Adrenal gland (tissue), 9 donors: ENCODE measurements at regions not wholly inside any gene's neighbourhood (a gene's known extent, or its start where the extent isn't known, plus 50 kb on each side); places are given as distances from the start of the nearest gene placed in this dataset.

Experiments used
- DNase-seq, 7 donors: peaks; one replicate each; pipeline ENCODE4 v3.0.0-alpha.2; 2019 to 2020
- H3K27ac ChIP-seq, 5 donors: fragments of 200-600 bp; sonication (generic) in 4 of 5; 1 replicate in 3 of 5; 2 replicates in 2 of 5; pipeline versions ENCODE4 v1.5.1 to v1.8.0; 2016 to 2020; ENCODE audit warnings: mild to moderate bottlenecking in 1 of 5
- H3K27me3 ChIP-seq: fragments of 200-600 bp; 2 replicates; pipeline ENCODE4 v1.8.0; 2021
- H3K36me3 ChIP-seq, 2 donors: fragments of 200-600 bp; replicated peaks in 1 of 2; 1 replicate in 1 of 2; 2 replicates in 1 of 2; pipeline versions ENCODE4 v1.5.1 to v1.8.0; 2018 to 2022
- H3K4me1 ChIP-seq, 2 donors: fragments of 200-600 bp; replicated peaks in 1 of 2; 1 replicate in 1 of 2; 2 replicates in 1 of 2; pipeline versions ENCODE4 v1.5.1 to v1.8.0; 2018 to 2021
- H3K4me3 ChIP-seq, 4 donors: fragments of 200-600 bp; sonication (generic) in 3 of 4; one replicate each; pipeline ENCODE4 v1.5.1; 2016 to 2018
- H3K9me3 ChIP-seq, 3 donors: fragments of 200-600 bp; sonication (generic) in 1 of 3; replicated peaks in 1 of 3; 1 replicate in 2 of 3; 2 replicates in 1 of 3; pipeline versions ENCODE4 v1.5.1 to v1.8.0; 2016 to 2021
- CTCF ChIP-seq, 6 experiments: fragments of 450-650 bp in 4 of 6; fragments of 200-600 bp in 2 of 6; sonication (generic) in 1 of 6; IDR thresholded peaks; 1 replicate in 5 of 6; 2 replicates in 1 of 6; pipeline versions ENCODE4 v1.5.1 to v1.8.0; 2016 to 2021; ENCODE audit warnings: antibody characterized with exemption in 6 of 6, mild to moderate bottlenecking in 2 of 6, moderate library complexity in 1 of 6
- POLR2A ChIP-seq, 2 donors: fragments of 450-650 bp; IDR thresholded peaks; one replicate each; pipeline ENCODE4 v1.6.1; 2017; ENCODE audit warnings: antibody characterized with exemption in 2 of 2, mild to moderate bottlenecking in 2 of 2, moderate library complexity in 1 of 2
- WGBS, 4 donors: extraction: QIAGEN DNeasy Blood & Tissue Kit in 2 of 4; methylation state at CpG; one replicate each; pipeline versions ENCODE4 v1.1.5 to v1.1.7; 2013 to 2017; 5-methylcytosine and 5-hydroxymethylcytosine counted together
- intact Hi-C, 2 donors: fragments of 100-400 bp; cut with DNase I; formaldehyde crosslinking; loops; one replicate each; pipeline versions ENCODE4 v1.14.1 to v1.15.0; 2022 to 2023
- donor health status: healthy with polysubstance abuse.
- donor health status: Bipolar disorder and iron deficiency.
- donor health status: DM: yes; HTN: yes; CAD: no.
- donor health status: DM: no; HTN: no; CAD: no.
- donor health status: DM: no; HTN: no; CAD: no.

GRCh38 chr5:2135833-2136232, 253.1 kb upstream of the IRX4 start:
- no peak for DNase-seq
- peaks cover 4% of the 10 kb centered on the region in 2 donors for H3K4me1 ChIP-seq
- peak overlapping the region in 2 of 5 donors; percentile 50 to 69 for H3K27ac ChIP-seq
- TF ChIP-seq POLR2A (IDR thresholded peaks at IDR 0.05) (no peak), CTCF (IDR thresholded peaks at IDR 0.05) (no peak)
- no peaks in the 10 kb centered on the region for H3K27me3 ChIP-seq
- WGBS, 4 donors, result 65 to 81% (median 73%) methylated on average over 5 of the region's 5 CpGs
- no peaks in the 10 kb centered on the region for H3K36me3 ChIP-seq
- intact Hi-C loops, result no loop called here
- H3K9me3 ChIP-seq, result no peaks in the 10 kb centered on the region
- H3K4me3 ChIP-seq, result no peak overlapping the region

- no peaks in the 10 kb centered on the region for H3K27me3 ChIP-seq
- intact Hi-C loops, result no loop called here
- no peaks in the 10 kb centered on the region for H3K36me3 ChIP-seq
- DNase-seq, result no peak
- H3K27ac ChIP-seq, result peak overlapping the region in 2 of 5 donors; percentile 50 to 69
- TF ChIP-seq CTCF (IDR thresholded peaks at IDR 0.05), result no peak
- TF ChIP-seq POLR2A (IDR thresholded peaks at IDR 0.05), result no peak
- H3K4me1 ChIP-seq, result peaks cover 4% of the 10 kb centered on the region in 2 donors
- 20 to 60% (median 51%) methylated on average over 5 to 8 of the region's 8 CpGs for WGBS, 4 donors
- no peaks in the 10 kb centered on the region for H3K9me3 ChIP-seq
- H3K4me3 ChIP-seq, result no peak overlapping the region
Observed at GRCh38 chr5:2135354-2135753, 252.6 kb upstream of the IRX4 start.

GRCh38 chr5:2134543-2135292, 252.0 kb upstream of the IRX4 start:
- peak in 6 of 7 donors; percentile 31 to 72 (median 46) for DNase-seq
- Histone ChIP-seq H3K36me3 (no peaks in the 10 kb centered on the region), H3K27me3 (no peaks in the 10 kb centered on the region), H3K27ac (peak overlapping the region in 2 of 5 donors; percentile 64 to 69), H3K4me3 (no peak overlapping the region), H3K9me3 (no peaks in the 10 kb centered on the region), H3K4me1 (peaks cover 4% of the 10 kb centered on the region in 2 donors)
- TF ChIP-seq CTCF (IDR thresholded peaks at IDR 0.05), result no peak
- TF ChIP-seq POLR2A (IDR thresholded peaks at IDR 0.05), result no peak
- intact Hi-C loops, result no loop called here
- WGBS, 4 donors, result 13 to 45% (median 39%) methylated on average over 11 to 19 of the region's 19 CpGs

- H3K27me3 ChIP-seq, result no peaks in the 10 kb centered on the region
- H3K27ac ChIP-seq, result no peak overlapping the region
- intact Hi-C loops, result no loop called here
- H3K9me3 ChIP-seq, result no peaks in the 10 kb centered on the region
- H3K4me3 ChIP-seq, result no peak overlapping the region
- no peak for TF ChIP-seq CTCF (IDR thresholded peaks at IDR 0.05)
- TF ChIP-seq POLR2A (IDR thresholded peaks at IDR 0.05), result no peak
- 80 to 88% (median 88%) methylated on average over 6 of the region's 6 CpGs for WGBS, 4 donors
- H3K36me3 ChIP-seq, result no peaks in the 10 kb centered on the region
- peak in 1 of 7 donors; percentile 23 for DNase-seq
- H3K4me1 ChIP-seq, result peaks cover 4% of the 10 kb centered on the region in 2 donors
Observed at GRCh38 chr5:2133936-2134335, 251.2 kb upstream of the IRX4 start.
